IPS-NIHi11 (cell line): ENCODE measurements at regions not wholly inside any gene's neighbourhood (a gene's known extent, or its start where the extent isn't known, plus 50 kb on each side); places are given as distances from the start of the nearest gene placed in this dataset.

Experiments
- DNase-seq: peaks from one replicate; pipeline ENCODE4 v3.0.0; 2012; ENCODE audit warnings: mixed read lengths, low spot score

DNA sequence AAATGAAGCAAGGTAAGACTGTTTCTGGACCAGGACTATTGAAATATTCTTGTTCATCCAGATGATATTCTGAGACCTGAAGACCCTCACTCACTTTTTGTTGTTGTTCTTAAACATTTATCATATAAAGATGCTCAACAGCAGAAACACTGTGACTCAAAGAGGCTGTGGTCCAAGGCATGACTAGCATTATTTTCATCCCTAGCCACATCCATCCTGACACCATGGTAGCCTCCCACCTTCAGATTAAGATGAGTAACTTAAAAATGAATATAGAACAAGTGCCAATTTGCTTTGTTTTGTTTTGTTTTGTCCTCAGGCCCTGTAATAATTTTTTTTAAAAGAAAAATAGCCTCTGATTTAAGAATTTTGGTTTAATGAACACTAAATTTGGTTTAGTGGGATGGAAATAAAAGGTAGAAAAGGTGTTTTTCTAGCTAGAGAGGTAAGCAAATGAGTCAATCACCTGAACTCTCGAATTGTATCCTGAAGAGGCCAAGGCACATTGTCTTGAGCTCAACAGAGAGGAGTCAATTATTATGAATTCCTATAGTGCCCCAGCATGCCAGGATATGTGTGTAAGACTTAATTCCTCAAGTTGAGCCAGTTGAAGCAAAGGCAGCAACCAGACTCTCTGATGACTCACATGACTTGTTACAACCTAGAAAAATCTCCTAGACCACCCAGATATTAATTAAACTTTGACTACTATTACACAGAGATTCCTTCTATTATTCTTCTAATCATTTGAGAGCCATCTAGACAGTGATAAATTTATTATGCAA is 380.1 kb upstream of the TUSC1 start:
- no peak for DNase-seq

DNA sequence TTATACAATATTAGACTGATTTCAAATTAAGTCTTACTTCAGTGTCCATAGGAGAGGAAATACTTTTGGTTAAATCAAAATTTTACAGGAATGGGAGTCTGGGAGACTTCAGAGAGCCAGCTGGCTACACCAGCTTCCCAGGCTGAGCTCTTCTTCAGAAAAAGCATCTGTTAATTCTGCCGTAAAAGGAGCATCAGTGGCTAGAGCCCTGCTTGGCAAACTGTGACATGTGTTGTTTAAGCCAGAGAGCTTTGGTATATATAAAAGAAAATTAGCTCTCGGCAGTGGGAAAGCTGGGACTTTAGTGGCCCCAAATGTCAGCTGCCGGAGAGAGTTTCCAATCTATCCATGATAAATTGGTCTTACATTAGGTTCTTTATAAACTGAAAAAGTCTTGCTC is 378.8 kb upstream of the TUSC1 start:
- DNase-seq: no peak

- no peak for DNase-seq
Observed at GRCh38 chr9:26054600-26055520, 376.6 kb upstream of the TUSC1 start.

DNA sequence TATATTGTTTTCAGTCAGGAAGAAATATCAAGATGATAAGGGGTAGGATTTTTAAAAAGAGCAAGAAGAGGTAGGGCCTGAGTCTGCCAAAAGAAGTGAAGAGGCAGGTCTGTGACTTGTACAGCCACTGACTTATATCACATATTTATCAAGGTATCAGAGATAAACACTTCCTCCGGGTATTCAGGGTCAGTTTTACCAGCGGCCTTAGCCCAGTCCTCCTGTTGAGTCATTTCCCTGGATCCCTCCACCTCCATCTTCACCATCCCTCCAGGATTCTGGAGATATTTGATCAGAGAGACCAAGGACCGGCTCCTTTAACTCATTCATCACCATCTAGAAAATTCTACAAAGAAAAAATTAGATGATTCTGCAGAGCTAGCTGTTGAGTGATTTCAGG is 375.7 kb upstream of the TUSC1 start:
- DNase-seq: no peak

- DNase-seq: no peak
Observed at GRCh38 chr9:26043431-26043830, 365.2 kb upstream of the TUSC1 start.

- DNase-seq: no peak
Observed at GRCh38 chr9:26034786-26035185, 356.5 kb upstream of the TUSC1 start.

DNA sequence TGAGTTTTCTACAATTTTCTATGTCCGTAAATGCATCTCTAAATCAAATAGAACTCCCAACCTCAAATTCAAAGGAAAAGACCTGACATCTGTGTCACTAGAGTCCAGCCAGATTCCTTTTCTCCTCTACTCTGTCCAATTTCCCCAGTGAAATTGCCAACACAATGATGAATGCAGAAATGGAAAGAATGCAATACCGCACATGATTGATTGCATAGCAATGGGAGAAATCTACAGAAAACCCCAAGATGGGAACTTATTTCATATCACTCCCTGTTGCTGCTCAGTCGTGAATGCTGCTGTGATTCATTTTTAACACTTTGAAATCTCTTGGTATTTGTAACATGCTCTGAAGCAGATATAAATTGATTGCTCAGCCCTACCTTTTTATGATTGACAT is 355.1 kb upstream of the TUSC1 start:
- no peak for DNase-seq

DNA sequence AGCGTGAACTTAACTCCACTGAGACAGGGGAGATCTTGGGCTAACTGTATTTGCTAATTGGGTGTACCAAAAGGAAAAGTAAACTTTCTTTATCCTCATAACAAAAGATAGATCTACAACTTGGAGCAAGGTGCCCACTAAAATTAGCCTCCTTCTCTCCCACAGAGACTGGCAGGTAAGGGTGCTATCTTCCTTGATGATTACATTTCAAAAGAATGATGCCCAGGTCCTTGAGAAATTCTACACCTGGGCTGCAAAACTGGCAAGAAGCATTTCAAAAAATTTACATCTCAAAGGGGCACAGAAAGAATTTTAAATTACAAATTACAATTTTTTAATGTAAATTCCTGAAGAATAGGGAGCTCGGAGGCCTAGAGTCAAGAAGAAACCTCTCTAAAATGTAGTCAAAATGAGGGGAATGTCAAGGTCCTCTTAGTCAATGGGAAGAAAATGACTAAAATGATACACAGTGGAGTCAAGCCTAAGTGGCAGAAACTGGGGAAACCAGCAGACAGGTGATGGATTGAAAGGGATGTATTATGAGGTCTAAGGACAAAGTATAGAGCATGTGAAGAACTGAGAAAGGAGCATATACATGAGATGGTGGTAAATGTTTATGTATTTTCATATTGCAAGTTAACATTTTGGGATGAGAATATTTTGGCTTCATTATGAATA is 348.3 kb upstream of the TUSC1 start:
- no peak for DNase-seq

GRCh38 chr9:26013199-26013598 is 335.0 kb upstream of the TUSC1 start:
- DNase-seq: no peak

DNA sequence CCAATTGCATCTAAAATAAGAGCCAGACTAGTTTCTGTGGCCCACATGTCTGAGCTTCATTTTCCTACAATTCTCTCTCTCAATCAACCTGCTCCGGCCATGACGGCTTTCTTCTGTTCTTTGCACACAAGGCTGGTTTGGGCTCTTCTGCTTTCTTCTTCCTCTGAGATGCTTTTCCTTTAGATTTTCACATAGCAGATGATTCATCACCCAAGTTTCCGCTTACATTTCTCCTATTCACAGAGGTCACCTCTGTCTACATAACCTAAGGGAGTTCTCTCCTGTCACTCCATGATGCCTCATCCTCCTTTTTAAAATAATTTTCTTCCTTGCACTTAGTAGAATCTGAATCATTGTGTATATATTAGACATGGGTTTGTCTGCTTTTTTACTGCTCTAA is 334.6 kb upstream of the TUSC1 start:
- DNase-seq: no peak

DNA sequence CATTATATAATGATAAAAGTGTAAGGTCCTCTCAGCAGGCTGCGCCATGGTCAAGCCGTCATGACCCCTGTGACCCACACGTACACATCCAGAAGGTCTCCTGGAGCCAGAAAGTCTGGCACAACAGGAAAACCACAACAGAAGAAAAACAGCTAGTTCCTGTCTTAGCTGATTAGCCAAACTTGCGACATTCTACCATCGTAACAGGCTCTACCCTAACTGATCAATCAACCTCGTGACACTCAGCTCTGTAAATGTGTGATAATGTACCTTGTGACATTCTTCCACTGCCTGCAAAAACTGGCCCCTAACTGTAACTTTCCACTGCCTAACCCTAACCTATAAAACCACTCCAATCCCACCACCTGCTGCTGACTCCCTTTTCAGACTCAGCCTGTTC is 316.4 kb upstream of the TUSC1 start:
- DNase-seq: no peak

DNA sequence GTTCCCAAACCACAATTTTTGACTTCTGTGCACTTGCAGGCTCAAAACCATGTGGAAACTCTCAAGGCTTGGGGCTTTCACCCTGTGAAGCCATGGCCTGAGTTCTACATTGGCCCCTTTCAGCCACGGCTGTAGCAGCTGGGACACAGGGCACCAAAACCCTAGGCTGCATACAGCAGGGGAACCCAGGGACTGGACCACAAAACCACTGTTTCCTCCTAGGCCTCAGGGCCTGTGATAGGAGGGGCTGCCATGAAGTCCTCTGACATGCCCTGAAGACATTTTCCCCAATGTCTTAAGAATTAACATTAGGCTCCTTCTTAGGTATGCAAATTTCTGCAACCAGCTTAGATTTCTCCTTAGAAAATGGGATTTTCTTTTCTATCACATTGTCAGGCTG is 312.1 kb upstream of the TUSC1 start:
- DNase-seq: no peak

GRCh38 chr9:25975667-25976066 is 297.4 kb upstream of the TUSC1 start:
- no peak for DNase-seq

- peak; percentile 65 for DNase-seq
Observed at GRCh38 chr9:25964239-25964638, 286.0 kb upstream of the TUSC1 start.

DNA sequence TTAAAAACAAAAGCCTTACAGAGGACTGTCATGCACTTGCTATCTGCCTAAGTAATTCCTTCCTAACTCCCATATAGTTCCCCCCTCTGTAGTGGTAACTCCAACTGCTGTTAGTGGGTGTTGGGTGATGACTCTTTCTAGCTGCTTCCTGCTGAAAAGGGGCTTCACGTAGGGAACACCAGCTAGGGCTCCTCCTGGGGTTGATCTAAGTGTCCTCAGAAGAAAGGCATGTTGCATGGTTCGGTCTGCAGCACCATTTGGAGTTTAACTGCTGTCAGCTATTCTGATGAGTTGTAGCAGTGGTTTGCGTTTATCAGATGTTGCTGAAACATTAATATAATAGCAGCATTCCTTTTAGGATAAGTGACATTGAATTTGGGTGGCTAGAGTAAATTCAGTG is 281.9 kb upstream of the TUSC1 start:
- DNase-seq: no peak

DNA sequence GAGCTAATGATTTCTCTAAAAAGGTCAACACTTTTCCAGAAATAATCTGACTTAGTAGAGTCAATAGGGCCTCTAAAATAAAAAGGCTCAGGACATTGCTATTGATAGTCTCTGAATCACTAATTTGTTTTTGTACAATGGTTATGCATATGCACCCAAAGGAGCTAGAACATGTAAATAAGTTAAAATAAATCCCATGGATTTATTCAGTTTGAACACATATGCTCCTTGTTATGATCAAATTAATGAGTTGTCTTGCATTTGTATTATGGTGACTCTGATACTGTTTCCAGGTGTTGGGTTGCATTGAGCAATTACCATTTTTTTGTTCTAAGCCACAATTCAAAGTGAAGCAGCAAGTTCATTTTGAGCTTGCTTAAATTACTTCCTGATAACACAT is 276.0 kb upstream of the TUSC1 start:
- no peak for DNase-seq

DNA sequence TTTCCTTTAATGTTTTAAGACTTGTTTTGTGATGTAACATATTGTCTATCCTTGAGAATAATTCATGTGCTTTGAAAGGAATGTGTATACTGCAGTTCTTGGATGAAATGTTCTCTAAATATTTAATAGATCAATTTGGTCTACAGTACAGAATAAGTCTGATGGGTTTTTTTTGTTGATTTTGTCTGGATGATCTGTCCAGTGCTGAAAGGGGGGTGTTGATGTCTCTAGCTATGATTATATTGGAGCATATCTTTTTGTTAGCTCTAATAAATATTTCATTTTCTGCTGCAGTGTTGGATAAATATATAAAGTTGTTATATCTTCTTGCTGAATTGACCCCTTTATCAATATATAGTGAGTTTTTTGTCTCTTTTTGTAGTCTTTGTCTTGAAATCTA is 269.9 kb upstream of the TUSC1 start:
- DNase-seq: no peak

- no peak for DNase-seq
Observed at GRCh38 chr9:25939126-25939525, 260.9 kb upstream of the TUSC1 start.

GRCh38 chr9:25936031-25936430 is 257.8 kb upstream of the TUSC1 start:
- DNase-seq: no peak

GRCh38 chr9:25935188-25935587 is 256.9 kb upstream of the TUSC1 start:
- DNase-seq: no peak

- no peak for DNase-seq
Observed at GRCh38 chr9:25918761-25919160, 240.5 kb upstream of the TUSC1 start.

GRCh38 chr9:25917731-25918362 is 239.6 kb upstream of the TUSC1 start:
- no peak for DNase-seq
